TTC549 (cell line): ENCODE measurements at regions not wholly inside any gene's neighbourhood (a gene's known extent, or its start where the extent isn't known, plus 50 kb on each side); places are given as distances from the start of the nearest gene placed in this dataset.
"Not testable (repeated sequence)": the region's sequence is repeated elsewhere in the genome, so short reads cannot be mapped to it uniquely, and the experiment has no call there.

ENCODE experiments used
- FAIRE-seq: peaks from 2 replicates; lab custom pipeline; 2012; peaks lifted over from hg19 to GRCh38; lab: Jason Lieb, UNC

- FAIRE-seq, result no peak
These were observed 253.9 kb upstream of the FZD8 start for GRCh38 chr10:35896001-35896400.

GRCh38 chr10:35895331-35895730 lies 253.2 kb upstream of the FZD8 start:
- no peak for FAIRE-seq

GRCh38 chr10:35892526-35892925 lies 250.4 kb upstream of the FZD8 start:
- FAIRE-seq, result no peak

- no peak for FAIRE-seq
These were observed 248.8 kb upstream of the FZD8 start for GRCh38 chr10:35890676-35891495.

- FAIRE-seq, result no peak
These were observed 248.0 kb upstream of the FZD8 start for GRCh38 chr10:35889971-35890675.

- FAIRE-seq, result no peak
These were observed 247.1 kb upstream of the FZD8 start for GRCh38 chr10:35889226-35889625.

- FAIRE-seq, result no peak
These were observed 246.3 kb upstream of the FZD8 start for GRCh38 chr10:35888400-35888799.

GRCh38 chr10:35887685-35888084 lies 245.6 kb upstream of the FZD8 start:
- no peak for FAIRE-seq

- FAIRE-seq, result no peak
These were observed 243.0 kb upstream of the FZD8 start for GRCh38 chr10:35885076-35885475.

GRCh38 chr10:35884657-35885071 lies 242.6 kb upstream of the FZD8 start:
- no peak for FAIRE-seq

- FAIRE-seq, result no peak
These were observed 240.5 kb upstream of the FZD8 start for GRCh38 chr10:35882422-35883150.

GRCh38 chr10:35881320-35881719 lies 239.2 kb upstream of the FZD8 start:
- no peak for FAIRE-seq

GRCh38 chr10:35876248-35876647 lies 234.2 kb upstream of the FZD8 start:
- no peak for FAIRE-seq

GRCh38 chr10:35875016-35875676 lies 233.1 kb upstream of the FZD8 start:
- FAIRE-seq, result no peak

GRCh38 chr10:35874311-35875015 lies 232.4 kb upstream of the FZD8 start:
- FAIRE-seq, result no peak

- no peak for FAIRE-seq
These were observed 230.6 kb upstream of the FZD8 start for GRCh38 chr10:35872671-35873070.

- no peak for FAIRE-seq
These were observed 228.7 kb upstream of the FZD8 start for GRCh38 chr10:35870665-35871310.

- not testable (repeated sequence) for FAIRE-seq
These were observed 216.7 kb upstream of the FZD8 start for GRCh38 chr10:35858676-35859283.

GRCh38 chr10:35857860-35858259 lies 215.8 kb upstream of the FZD8 start:
- no peak for FAIRE-seq

- FAIRE-seq, result no peak
These were observed 213.3 kb upstream of the FZD8 start for GRCh38 chr10:35855155-35855947.
